ENCODE measurements at regions not wholly inside any gene's neighbourhood (a gene's known extent, or its start where the extent isn't known, plus 50 kb on each side); places are given as distances from the start of the nearest gene placed in this dataset.

DNA sequence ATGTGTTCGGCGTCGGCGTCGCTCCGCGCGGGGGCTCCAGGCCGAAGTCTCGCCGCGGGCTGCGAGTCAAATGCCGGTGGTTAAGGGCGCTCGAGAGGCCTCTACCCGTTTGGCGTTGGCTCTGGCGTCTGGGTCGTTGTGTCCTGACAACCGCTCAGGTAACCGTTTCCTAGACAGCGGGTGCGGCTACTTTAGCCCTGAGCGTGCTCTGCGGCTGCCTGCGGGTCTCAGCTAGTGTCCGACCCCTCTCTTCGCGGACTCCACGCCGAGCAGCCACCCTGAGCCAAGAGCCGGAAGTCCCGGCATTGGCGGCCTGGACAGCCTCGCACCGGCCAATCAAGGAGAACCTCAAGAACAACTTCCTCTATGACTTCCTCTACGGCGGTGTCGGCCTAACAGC, 173.4 kb downstream of the SETD4 start:
- TF ChIP-seq, protein P1, sequence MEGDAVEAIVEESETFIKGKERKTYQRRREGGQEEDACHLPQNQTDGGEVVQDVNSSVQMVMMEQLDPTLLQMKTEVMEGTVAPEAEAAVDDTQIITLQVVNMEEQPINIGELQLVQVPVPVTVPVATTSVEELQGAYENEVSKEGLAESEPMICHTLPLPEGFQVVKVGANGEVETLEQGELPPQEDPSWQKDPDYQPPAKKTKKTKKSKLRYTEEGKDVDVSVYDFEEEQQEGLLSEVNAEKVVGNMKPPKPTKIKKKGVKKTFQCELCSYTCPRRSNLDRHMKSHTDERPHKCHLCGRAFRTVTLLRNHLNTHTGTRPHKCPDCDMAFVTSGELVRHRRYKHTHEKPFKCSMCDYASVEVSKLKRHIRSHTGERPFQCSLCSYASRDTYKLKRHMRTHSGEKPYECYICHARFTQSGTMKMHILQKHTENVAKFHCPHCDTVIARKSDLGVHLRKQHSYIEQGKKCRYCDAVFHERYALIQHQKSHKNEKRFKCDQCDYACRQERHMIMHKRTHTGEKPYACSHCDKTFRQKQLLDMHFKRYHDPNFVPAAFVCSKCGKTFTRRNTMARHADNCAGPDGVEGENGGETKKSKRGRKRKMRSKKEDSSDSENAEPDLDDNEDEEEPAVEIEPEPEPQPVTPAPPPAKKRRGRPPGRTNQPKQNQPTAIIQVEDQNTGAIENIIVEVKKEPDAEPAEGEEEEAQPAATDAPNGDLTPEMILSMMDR (IDR thresholded peaks at IDR 0.05): no peak
- no peak for TF ChIP-seq POLR2A (IDR thresholded peaks at IDR 0.05)
- 95% methylated on average over 40 of the region's 40 CpGs for WGBS, 2 donors
- intact Hi-C loops (cut with DNase I; ENCODE audit: low total_unique reads): no loop called here
- H3K4me3 ChIP-seq (ENCODE audit: low read depth, poor library complexity, severe bottlenecking): no peak overlapping the region
- DNase-seq (ENCODE audit: low spot score in 2 of 2): no peak

DNA sequence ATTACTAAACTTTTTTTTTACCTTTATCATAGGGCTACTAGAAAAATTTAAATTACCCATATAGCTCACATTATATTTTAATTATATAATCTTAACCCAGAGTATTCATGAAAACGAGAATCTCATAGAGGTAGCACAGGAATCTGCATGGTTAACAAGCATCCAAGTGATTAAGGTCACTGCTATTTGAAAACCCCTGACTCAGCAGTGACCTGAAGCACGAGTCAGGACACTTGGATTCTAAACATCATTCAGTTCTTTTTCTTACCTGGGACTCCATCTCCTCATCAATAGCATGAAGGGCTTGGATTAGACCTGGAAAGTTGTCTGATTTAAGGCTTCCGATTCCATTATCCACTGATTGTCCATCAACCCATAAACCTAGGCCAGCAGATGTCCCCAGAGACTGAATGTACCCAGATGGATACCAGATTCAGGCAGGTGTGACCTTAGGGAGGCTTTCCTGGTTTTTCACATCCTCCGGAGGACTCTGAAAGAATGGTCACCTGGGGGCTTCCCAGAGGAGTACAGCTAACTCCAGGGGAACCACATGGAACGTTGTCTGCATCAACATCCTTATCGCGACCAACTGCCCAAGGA, 174.3 kb downstream of the SETD4 start:
- intact Hi-C loops (cut with DNase I; ENCODE audit: low total_unique reads): no loop called here
- DNase-seq (ENCODE audit: low spot score in 2 of 2): no peak
- H3K4me3 ChIP-seq (ENCODE audit: low read depth, poor library complexity, severe bottlenecking): no peak overlapping the region
- 93% methylated on average over 7 of the region's 7 CpGs for WGBS, 2 donors
- TF ChIP-seq POLR2A (IDR thresholded peaks at IDR 0.05): no peak
- TF ChIP-seq, protein P1 (IDR thresholded peaks at IDR 0.05): no peak

DNA sequence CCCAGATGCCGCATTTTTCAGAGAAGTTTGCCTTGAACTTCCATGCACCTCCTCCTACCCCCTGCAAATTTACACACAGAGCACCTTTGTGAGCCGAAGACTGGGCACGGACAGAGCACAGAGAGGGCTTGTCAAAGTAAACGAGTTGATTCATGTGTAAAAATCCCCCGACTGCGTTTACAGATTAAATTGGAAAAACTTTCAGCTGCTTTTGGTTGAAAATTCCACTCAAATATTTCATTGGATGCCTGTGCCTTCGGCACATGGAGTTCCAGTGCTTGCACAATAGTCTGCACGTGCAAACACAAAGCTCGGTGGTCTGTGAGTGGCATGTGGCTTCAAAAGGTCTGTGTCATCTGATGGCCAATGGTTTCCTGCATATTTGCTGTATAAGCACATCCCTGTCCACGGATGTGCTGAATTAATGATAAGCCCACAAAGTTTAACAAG, 177.5 kb downstream of the SETD4 start:
- 21 to 28% methylated on average over 10 of the region's 10 CpGs for WGBS, 2 donors
- no peak for TF ChIP-seq POLR2A (IDR thresholded peaks at IDR 0.05)
- TF ChIP-seq, protein P1 (IDR thresholded peaks at IDR 0.05): no peak
- peak; percentile 49 to 88 for DNase-seq (ENCODE audit: low spot score in 2 of 2)
- intact Hi-C loops (cut with DNase I; ENCODE audit: low total_unique reads): no loop called here
- H3K4me3 ChIP-seq (ENCODE audit: low read depth, poor library complexity, severe bottlenecking): no peak overlapping the region

DNA sequence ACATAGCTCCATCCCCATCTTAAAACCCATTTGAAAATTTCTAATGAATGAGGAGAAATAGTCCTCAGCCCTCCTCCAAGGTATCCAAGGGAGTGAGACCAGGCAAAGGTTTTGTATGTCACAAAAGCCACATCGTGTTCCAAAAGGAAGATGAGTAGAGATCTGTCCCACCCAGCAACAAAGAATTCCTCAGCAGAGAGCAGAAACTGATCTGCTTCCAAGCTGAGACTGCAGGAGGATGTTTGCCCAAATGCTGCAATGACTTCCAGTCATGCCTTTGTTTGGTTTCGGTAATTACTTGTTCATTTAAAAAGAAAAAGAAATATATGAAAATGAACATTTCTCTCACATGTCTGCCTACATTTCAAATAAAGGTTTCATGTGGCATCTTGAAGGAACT, 186.9 kb downstream of the SETD4 start:
- TF ChIP-seq, protein P1 (IDR thresholded peaks at IDR 0.05): no peak
- no peak for TF ChIP-seq POLR2A (IDR thresholded peaks at IDR 0.05)
- intact Hi-C loops (cut with DNase I; ENCODE audit: low total_unique reads): no loop called here
- DNase-seq (ENCODE audit: low spot score in 2 of 2): no peak

DNA sequence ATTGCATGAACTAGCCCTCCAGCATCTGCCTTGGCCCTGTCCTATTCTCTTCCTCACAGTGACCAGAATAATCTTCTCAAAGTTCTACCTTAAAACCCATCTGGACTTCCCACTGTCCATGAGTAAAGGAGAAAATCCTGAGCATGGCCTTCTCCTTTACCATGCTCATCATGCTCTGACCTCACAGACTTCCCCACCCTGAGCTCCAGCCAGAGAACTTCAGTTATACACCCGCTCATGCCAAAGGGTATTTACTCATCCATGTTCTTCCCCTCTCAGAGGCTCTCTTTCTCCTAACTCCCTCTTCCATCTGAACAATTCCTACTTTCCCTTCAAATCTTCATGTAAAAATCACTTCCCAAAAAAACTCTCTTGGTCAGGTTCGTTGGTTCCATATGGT, 188.4 kb downstream of the SETD4 start:
- 84 to 89% methylated on average over 2 of the region's 2 CpGs for WGBS, 2 donors
- intact Hi-C loops (cut with DNase I; ENCODE audit: low total_unique reads): no loop called here
- DNase-seq (ENCODE audit: low spot score in 2 of 2): no peak
- no peak overlapping the region for H3K4me3 ChIP-seq (ENCODE audit: low read depth, poor library complexity, severe bottlenecking)
- no peak for TF ChIP-seq POLR2A (IDR thresholded peaks at IDR 0.05)
- TF ChIP-seq, protein P1 (IDR thresholded peaks at IDR 0.05): no peak

More for the DNA sequence above, 186.9 kb downstream of the SETD4 start:
- no peak overlapping the region for H3K4me3 ChIP-seq (ENCODE audit: low read depth, poor library complexity, severe bottlenecking)
- 12 to 24% methylated on average over 2 of the region's 2 CpGs for WGBS, 2 donors

DNA sequence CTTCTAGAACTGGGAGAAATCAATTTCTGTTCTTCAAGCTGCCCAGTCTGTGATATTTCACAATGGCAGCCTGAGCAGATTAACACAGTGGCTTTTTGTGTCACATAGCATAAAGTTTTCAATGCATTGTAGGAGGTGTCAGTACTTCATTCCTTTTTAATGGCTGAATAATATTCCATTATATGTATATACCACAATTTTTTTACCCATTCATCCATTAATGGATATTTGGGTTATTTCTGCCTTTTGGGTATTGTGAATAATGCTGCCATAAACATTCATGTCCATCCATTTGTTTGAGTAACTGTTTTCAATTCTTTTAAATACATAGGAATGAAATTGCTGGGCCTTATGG, 191.5 kb downstream of the SETD4 start:
- H3K4me3 ChIP-seq (ENCODE audit: low read depth, poor library complexity, severe bottlenecking): no peak overlapping the region
- intact Hi-C loops (cut with DNase I; ENCODE audit: low total_unique reads): no loop called here
- no peak for DNase-seq (ENCODE audit: low spot score in 2 of 2)
- TF ChIP-seq, protein P1 (IDR thresholded peaks at IDR 0.05): no peak
- TF ChIP-seq POLR2A (IDR thresholded peaks at IDR 0.05): no peak
